ENCODE measurements at regions not wholly inside any gene's neighbourhood (a gene's known extent, or its start where the extent isn't known, plus 50 kb on each side); places are given as distances from the start of the nearest gene placed in this dataset.
"Not testable (repeated sequence)": the region's sequence is repeated elsewhere in the genome, so short reads cannot be mapped to it uniquely, and the experiment has no call there.

GRCh38 chr15:79782307-79782706, 114.5 kb downstream of the MTHFS start:
- TF ChIP-seq CTCF (IDR thresholded peaks at IDR 0.05; ENCODE audit: low read depth, low read length); POLR2A (IDR thresholded peaks at IDR 0.05; ENCODE audit: extremely low read depth, insufficient read length): not testable (repeated sequence)
- TF ChIP-seq, protein P1, sequence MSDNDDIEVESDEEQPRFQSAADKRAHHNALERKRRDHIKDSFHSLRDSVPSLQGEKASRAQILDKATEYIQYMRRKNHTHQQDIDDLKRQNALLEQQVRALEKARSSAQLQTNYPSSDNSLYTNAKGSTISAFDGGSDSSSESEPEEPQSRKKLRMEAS (IDR thresholded peaks at IDR 0.05; ENCODE audit: low read depth, low read length) = not testable (repeated sequence)
